ENCODE measurements at regions not wholly inside any gene's neighbourhood (a gene's known extent, or its start where the extent isn't known, plus 50 kb on each side); places are given as distances from the start of the nearest gene placed in this dataset.

- H3K27ac Mint-ChIP-seq = no peak overlapping the region
- CTCF ChIA-PET = no interaction called here
- ATAC-seq (no peak), DNase-seq (ENCODE audit: low spot score) (no peak)
- H3K4me1 Mint-ChIP-seq = peaks cover 6% of the 10 kb centered on the region; the same call in 1 of the 2 replicates
- H3K27me3 Mint-ChIP-seq (ENCODE audit: low read depth) = no peaks in the 10 kb centered on the region
- H3K36me3 Mint-ChIP-seq = peaks cover 17% of the 10 kb centered on the region
- no peak overlapping the region for H3K4me3 Mint-ChIP-seq
- peaks cover 26% of the 10 kb centered on the region for H3K9me3 Mint-ChIP-seq
- POLR2A ChIA-PET = no interaction called here
- no peak for TF ChIP-seq FOXP1 (CRISPR knock-in tag; IDR thresholded peaks at IDR 0.05; ENCODE audit: borderline replicate concordance)
- no peak for TF ChIP-seq ATF6 (CRISPR knock-in tag; IDR thresholded peaks at IDR 0.05)
- TF ChIP-seq CREB1 (CRISPR knock-in tag; IDR thresholded peaks at IDR 0.05) = no peak
- TF ChIP-seq TP53 (CRISPR knock-in tag; IDR thresholded peaks at IDR 0.05) = no peak
- no peak for TF ChIP-seq OVOL2 (CRISPR knock-in tag; IDR thresholded peaks at IDR 0.05; ENCODE audit: borderline replicate concordance)
- no peak for TF ChIP-seq PREB (CRISPR knock-in tag; IDR thresholded peaks at IDR 0.05; ENCODE audit: borderline replicate concordance)
- no peak for TF ChIP-seq ZBTB43 (CRISPR knock-in tag; IDR thresholded peaks at IDR 0.05)
- no peak for TF ChIP-seq ZNF416 (CRISPR knock-in tag; IDR thresholded peaks at IDR 0.05)
- TF ChIP-seq ZNF423 (CRISPR knock-in tag; IDR thresholded peaks at IDR 0.05) = no peak
Measured at GRCh38 chr17:63019138-63019873, 53.3 kb downstream of the TANC2 start.

GRCh38 chr17:63022567-63022966 lies 56.5 kb downstream of the TANC2 start:
- no peak for TF ChIP-seq ETV6 (CRISPR knock-in tag; IDR thresholded peaks at IDR 0.05)
- no peak for TF ChIP-seq E2F5 (CRISPR knock-in tag; IDR thresholded peaks at IDR 0.05)
- no peak for TF ChIP-seq IRF2 (CRISPR knock-in tag; IDR thresholded peaks at IDR 0.05; ENCODE audit: borderline replicate concordance, low read depth)
- no peak for TF ChIP-seq ZBTB21 (CRISPR knock-in tag; IDR thresholded peaks at IDR 0.05; ENCODE audit: borderline replicate concordance)
- no peak for TF ChIP-seq TEAD1 (CRISPR knock-in tag; IDR thresholded peaks at IDR 0.05)
- no peak for TF ChIP-seq JUN (CRISPR knock-in tag; IDR thresholded peaks at IDR 0.05)
- TF ChIP-seq TP53 (CRISPR knock-in tag; IDR thresholded peaks at IDR 0.05) = no peak
- TF ChIP-seq FOXJ3 (CRISPR knock-in tag; IDR thresholded peaks at IDR 0.05; ENCODE audit: borderline replicate concordance) = no peak
- no peak for TF ChIP-seq FOXP4 (CRISPR knock-in tag; IDR thresholded peaks at IDR 0.05)
- no peak for TF ChIP-seq ZMAT4 (CRISPR knock-in tag; IDR thresholded peaks at IDR 0.05)
- H3K4me3 Mint-ChIP-seq = no peak overlapping the region
- CTCF ChIA-PET = no interaction called here
- no peaks in the 10 kb centered on the region for H3K4me1 Mint-ChIP-seq
- H3K36me3 Mint-ChIP-seq = peaks cover 17% of the 10 kb centered on the region
- no peaks in the 10 kb centered on the region for H3K27me3 Mint-ChIP-seq (ENCODE audit: low read depth)
- no peak for ATAC-seq
- DNase-seq (ENCODE audit: low spot score) = no peak
- no peak overlapping the region for H3K27ac Mint-ChIP-seq
- H3K9me3 Mint-ChIP-seq = peaks cover 26% of the 10 kb centered on the region
- POLR2A ChIA-PET = interaction anchor here (0.7 kb wide), 1 partner anchor 11 kb away, joined by 4 read pairs; no protein-coding TSS in a partner anchor

All from WTC11 (cell line).